Lower leg skin (tissue), 4 donors: ENCODE measurements at regions not wholly inside any gene's neighbourhood (a gene's known extent, or its start where the extent isn't known, plus 50 kb on each side); places are given as distances from the start of the nearest gene placed in this dataset.

Experiments
- DNase-seq, 2 donors: peaks; one replicate each; pipeline ENCODE4 v3.0.0-alpha.2; 2019; ENCODE audit warnings: low spot score in 2 of 2
- H3K4me3 ChIP-seq: fragments of 200-600 bp; sonication (generic); 2 replicates; pipeline ENCODE4 v1.5.1; 2017; ENCODE audit warnings: mild to moderate bottlenecking, low read depth; ENCODE audit not compliant: poor library complexity, severe bottlenecking
- CTCF ChIP-seq, 3 donors: fragments of 450-650 bp; IDR thresholded peaks; one replicate each; pipeline ENCODE4 v1.5.1; 2016; ENCODE audit warnings: antibody characterized with exemption in 3 of 3, mild to moderate bottlenecking in 3 of 3, moderate library complexity in 2 of 3
- POLR2A ChIP-seq, 2 donors: fragments of 450-650 bp; IDR thresholded peaks; one replicate each; pipeline ENCODE4 v1.6.1; 2016 to 2017; ENCODE audit warnings: antibody characterized with exemption in 2 of 2, mild to moderate bottlenecking in 1 of 2, moderate library complexity in 1 of 2
- WGBS, 2 donors: methylation state at CpG; one replicate each; pipeline ENCODE4 v1.1.5; 2018; 5-methylcytosine and 5-hydroxymethylcytosine counted together
- intact Hi-C: fragments of 100-400 bp; cut with DNase I; formaldehyde crosslinking; loops from one replicate; pipeline ENCODE4 v1.15.0; 2023; ENCODE audit warnings: low total_unique reads

- H3K4me3 ChIP-seq = no peak overlapping the region
- peak in 1 of 2 donors; percentile 81 for DNase-seq
- WGBS, 2 donors = 87 to 91% methylated on average over 31 to 32 of the region's 34 CpGs
- intact Hi-C loops = no loop called here
- no peak for TF ChIP-seq POLR2A (IDR thresholded peaks at IDR 0.05)
- TF ChIP-seq CTCF (IDR thresholded peaks at IDR 0.05) = no peak
These were observed 85.9 kb upstream of the VSTM2B start for GRCh38 chr19:29439688-29440550.

- TF ChIP-seq CTCF (IDR thresholded peaks at IDR 0.05) (no peak), POLR2A (IDR thresholded peaks at IDR 0.05) (no peak)
- intact Hi-C loops = no loop called here
- WGBS, 2 donors = 65 to 80% methylated on average over 6 to 7 of the region's 7 CpGs
- peak in 1 of 2 donors; percentile 63 for DNase-seq
- no peak overlapping the region for H3K4me3 ChIP-seq
These were observed 83.7 kb upstream of the VSTM2B start for GRCh38 chr19:29442094-29442493.

GRCh38 chr19:29442910-29443309, 82.9 kb upstream of the VSTM2B start:
- 69 to 78% methylated on average over 3 to 5 of the region's 5 CpGs for WGBS, 2 donors
- TF ChIP-seq CTCF (IDR thresholded peaks at IDR 0.05) = no peak
- intact Hi-C loops = no loop called here
- DNase-seq = peak in 1 of 2 donors; percentile 74
- H3K4me3 ChIP-seq = no peak overlapping the region

GRCh38 chr19:29445246-29445645, 80.5 kb upstream of the VSTM2B start:
- intact Hi-C loops = no loop called here
- 70 to 71% methylated on average over 4 of the region's 4 CpGs for WGBS, 2 donors
- TF ChIP-seq POLR2A (IDR thresholded peaks at IDR 0.05) = no peak
- no peak for TF ChIP-seq CTCF (IDR thresholded peaks at IDR 0.05)
- DNase-seq = peak in 1 of 2 donors; percentile 32
- H3K4me3 ChIP-seq = no peak overlapping the region

- WGBS, 2 donors = 52 to 60% methylated on average over 4 of the region's 4 CpGs
- TF ChIP-seq POLR2A (IDR thresholded peaks at IDR 0.05) = no peak
- TF ChIP-seq CTCF (IDR thresholded peaks at IDR 0.05) = no peak
- intact Hi-C loops = no loop called here
- H3K4me3 ChIP-seq = no peak overlapping the region
- DNase-seq = peak in 1 of 2 donors; percentile 23
These were observed 79.4 kb upstream of the VSTM2B start for GRCh38 chr19:29446361-29446760.
